Keratinocyte (primary cell): ENCODE measurements at regions not wholly inside any gene's neighbourhood (a gene's known extent, or its start where the extent isn't known, plus 50 kb on each side); places are given as distances from the start of the nearest gene placed in this dataset.

Experiments
- DNase-seq: peaks from one replicate; pipeline ENCODE4 v3.0.0-alpha.2; 2011; ENCODE audit warnings: low read depth, missing footprints, low spot score
- FAIRE-seq: peaks from 2 replicates; lab custom pipeline; 2011; peaks lifted over from hg19 to GRCh38; lab: Jason Lieb, UNC
- H2AFZ ChIP-seq: 2 replicates; pipeline ENCODE4 v1.6.0; 2012; ENCODE audit warnings: low read length, control low read depth, inconsistent platforms; ENCODE audit not compliant: control insufficient read depth
- H3K27ac ChIP-seq: 2 replicates; pipeline ENCODE4 v1.5.1; 2011; ENCODE audit warnings: low read length; ENCODE audit not compliant: control insufficient read depth, insufficient read depth
- H3K27me3 ChIP-seq: 3 replicates; pipeline ENCODE4 v1.6.0; 2011; ENCODE audit warnings: low read length; ENCODE audit not compliant: control insufficient read depth, insufficient read depth; ENCODE audit errors: extremely low read depth
- H3K36me3 ChIP-seq, 2 experiments: 2 replicates in 1 of 2; 3 replicates in 1 of 2; pipeline ENCODE4 v1.5.1; 2011; ENCODE audit warnings: low read length in 2 of 2, mild to moderate bottlenecking in 1 of 2; ENCODE audit not compliant: control insufficient read depth in 2 of 2, insufficient read depth in 2 of 2; ENCODE audit errors: extremely low read depth in 1 of 2
- H3K4me1 ChIP-seq: 3 replicates; pipeline ENCODE4 v1.5.1; 2011; ENCODE audit warnings: low read length; ENCODE audit not compliant: control insufficient read depth, insufficient read depth; ENCODE audit errors: extremely low read depth
- H3K4me2 ChIP-seq: 3 replicates; pipeline ENCODE4 v1.6.0; 2011; ENCODE audit warnings: low read depth, low read length; ENCODE audit not compliant: control insufficient read depth, insufficient read depth; ENCODE audit errors: extremely low read depth
- H3K4me3 ChIP-seq, 3 experiments: fragments of 200-600 bp in 1 of 3; sonication (generic) in 1 of 3; 2 replicates in 2 of 3; 3 replicates in 1 of 3; pipeline ENCODE4 v1.5.1; 2011 to 2016; ENCODE audit warnings: low read length in 3 of 3, mild to moderate bottlenecking in 3 of 3, control low read depth in 2 of 3, inconsistent platforms in 1 of 3, low read depth in 1 of 3, mixed read lengths in 1 of 3, mixed run types in 1 of 3, moderate library complexity in 1 of 3; ENCODE audit not compliant: control insufficient read depth in 2 of 3, insufficient read depth in 2 of 3; ENCODE audit errors: extremely low read depth in 1 of 3
- H3K79me2 ChIP-seq: 2 replicates; pipeline ENCODE4 v1.6.0; 2012; ENCODE audit warnings: low read length; ENCODE audit not compliant: control insufficient read depth, insufficient read depth
- H3K9ac ChIP-seq: 3 replicates; pipeline ENCODE4 v1.6.0; 2011; ENCODE audit warnings: low read length; ENCODE audit not compliant: control insufficient read depth, insufficient read depth; ENCODE audit errors: extremely low read depth
- H3K9me1 ChIP-seq: 3 replicates; pipeline ENCODE4 v1.6.0; 2011; ENCODE audit warnings: low read length; ENCODE audit not compliant: control insufficient read depth, insufficient read depth; ENCODE audit errors: extremely low read depth
- H3K9me3 ChIP-seq: 2 replicates; pipeline ENCODE4 v1.5.1; 2012; ENCODE audit warnings: low read depth, low read length; ENCODE audit not compliant: control insufficient read depth
- H4K20me1 ChIP-seq: 3 replicates; pipeline ENCODE4 v1.6.0; 2011; ENCODE audit warnings: low read length; ENCODE audit not compliant: control insufficient read depth, insufficient read depth; ENCODE audit errors: extremely low read depth
- CTCF ChIP-seq, 3 experiments: IDR thresholded peaks in 1 of 3; conservative IDR thresholded peaks in 1 of 3; optimal IDR thresholded peaks in 1 of 3; 2 replicates in 2 of 3; 3 replicates in 1 of 3; pipeline versions ENCODE3 to v1.5.1; 2011; ENCODE audit warnings: low read length in 3 of 3, mild to moderate bottlenecking in 3 of 3, moderate library complexity in 2 of 3, control low read depth in 1 of 3, inconsistent platforms in 1 of 3; ENCODE audit not compliant: insufficient read depth in 2 of 3; ENCODE audit errors: extremely low read depth in 1 of 3
- EZH2 ChIP-seq: IDR thresholded peaks from one replicate; pipeline ENCODE4 v1.6.1; 2012; ENCODE audit warnings: inconsistent platforms, mild to moderate bottlenecking, low read length, moderate library complexity
- dilution Hi-C: fragments of 300-500 bp; cut with MboI; formaldehyde crosslinking; loops from one replicate; pipeline ENCODE4 v1.7.0; 2020; ENCODE audit warnings: low sequenced_read_pairs; ENCODE audit not compliant: extremely low pct_ligation_motif_present

DNA sequence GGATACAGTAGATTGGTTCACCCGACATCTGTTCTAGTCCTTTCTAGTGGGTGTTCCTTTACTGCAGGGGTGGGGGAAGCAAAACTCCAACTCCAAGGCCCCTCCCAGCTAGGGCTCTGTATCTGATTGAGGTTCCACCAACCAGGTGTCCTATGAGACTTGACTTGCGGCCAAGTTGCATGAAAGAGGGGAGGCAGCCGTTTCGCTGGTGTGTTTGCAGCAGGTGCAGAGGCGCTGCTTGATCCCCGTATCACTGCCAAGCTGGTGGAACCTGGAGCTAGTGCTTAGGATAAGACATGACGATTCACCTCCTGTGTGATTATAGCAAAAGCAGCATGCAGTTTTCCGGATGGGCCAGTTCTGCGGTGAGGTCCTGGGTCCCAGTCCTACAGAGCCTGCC is 338.2 kb downstream of the UQCRFS1 start:
- H3K9me1 ChIP-seq: no peaks in the 10 kb centered on the region
- DNase-seq (no peak), FAIRE-seq (no peak)
- no peaks in the 10 kb centered on the region for H3K27me3 ChIP-seq
- H3K36me3 ChIP-seq: no peaks in the 10 kb centered on the region
- no peak overlapping the region for H3K27ac ChIP-seq
- no peak overlapping the region for H2AFZ ChIP-seq
- dilution Hi-C loops: no loop called here
- peaks cover 3% of the 10 kb centered on the region for H3K9me3 ChIP-seq
- H3K9ac ChIP-seq: no peak overlapping the region
- no peaks in the 10 kb centered on the region for H3K4me1 ChIP-seq
- TF ChIP-seq CTCF (optimal IDR thresholded peaks at IDR 0.05 in 1 of 3, IDR thresholded peaks at IDR 0.05 in 1 of 3, conservative IDR thresholded peaks at IDR 0.05 in 1 of 3; ENCODE audit: extremely low read depth in 1 of 3, insufficient read depth in 2 of 3, low read length in 3 of 3): no peak
- no peak for TF ChIP-seq EZH2
- H3K4me2 ChIP-seq: no peak overlapping the region
- H3K79me2 ChIP-seq: no peaks in the 10 kb centered on the region
- no peaks in the 10 kb centered on the region for H4K20me1 ChIP-seq
- no peak overlapping the region for H3K4me3 ChIP-seq

DNA sequence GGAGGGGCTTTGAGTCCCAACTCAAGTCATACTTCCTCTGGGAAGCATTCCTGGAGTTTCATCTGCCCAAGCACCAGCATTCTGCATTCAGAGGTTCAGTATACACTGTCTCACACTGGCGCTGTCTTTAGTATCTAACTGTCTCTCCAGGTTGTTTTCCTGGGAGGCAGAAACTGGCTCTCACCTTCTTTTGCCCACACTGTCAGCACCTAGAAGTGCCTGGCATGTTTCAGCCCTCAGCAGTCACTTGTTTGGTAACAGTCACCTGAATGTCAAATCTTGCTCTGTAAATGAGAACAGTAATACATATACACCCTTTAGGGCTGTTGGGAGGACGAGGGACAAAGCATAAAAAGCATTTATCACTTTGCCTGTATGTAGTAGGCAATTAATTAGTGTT is 339.6 kb downstream of the UQCRFS1 start:
- no peak overlapping the region for H3K27ac ChIP-seq
- no peaks in the 10 kb centered on the region for H4K20me1 ChIP-seq
- FAIRE-seq: no peak
- H3K4me2 ChIP-seq: no peak overlapping the region
- no peak overlapping the region for H3K4me3 ChIP-seq
- H3K9ac ChIP-seq: no peak overlapping the region
- no peaks in the 10 kb centered on the region for H3K36me3 ChIP-seq
- no peaks in the 10 kb centered on the region for H3K9me1 ChIP-seq
- H3K27me3 ChIP-seq: no peaks in the 10 kb centered on the region
- H3K9me3 ChIP-seq: peaks cover 6% of the 10 kb centered on the region
- dilution Hi-C loops: no loop called here
- H3K4me1 ChIP-seq: no peaks in the 10 kb centered on the region
- H3K79me2 ChIP-seq: no peaks in the 10 kb centered on the region
- H2AFZ ChIP-seq: no peak overlapping the region
- no peak for DNase-seq
- no peak for TF ChIP-seq CTCF (optimal IDR thresholded peaks at IDR 0.05 in 1 of 3, IDR thresholded peaks at IDR 0.05 in 1 of 3, conservative IDR thresholded peaks at IDR 0.05 in 1 of 3; ENCODE audit: extremely low read depth in 1 of 3, insufficient read depth in 2 of 3, low read length in 3 of 3)
- TF ChIP-seq EZH2: no peak
